GM18511 (cell line): ENCODE measurements at regions not wholly inside any gene's neighbourhood (a gene's known extent, or its start where the extent isn't known, plus 50 kb on each side); places are given as distances from the start of the nearest gene placed in this dataset.

Experiments used
- ATAC-seq: cut with Tn5 transposase; IDR thresholded peaks from one replicate; pipeline ENCODE4 v1.9.1; 2021; ENCODE audit warnings: mild to moderate bottlenecking, moderate library complexity; ENCODE audit not compliant: unreplicated experiment

DNA sequence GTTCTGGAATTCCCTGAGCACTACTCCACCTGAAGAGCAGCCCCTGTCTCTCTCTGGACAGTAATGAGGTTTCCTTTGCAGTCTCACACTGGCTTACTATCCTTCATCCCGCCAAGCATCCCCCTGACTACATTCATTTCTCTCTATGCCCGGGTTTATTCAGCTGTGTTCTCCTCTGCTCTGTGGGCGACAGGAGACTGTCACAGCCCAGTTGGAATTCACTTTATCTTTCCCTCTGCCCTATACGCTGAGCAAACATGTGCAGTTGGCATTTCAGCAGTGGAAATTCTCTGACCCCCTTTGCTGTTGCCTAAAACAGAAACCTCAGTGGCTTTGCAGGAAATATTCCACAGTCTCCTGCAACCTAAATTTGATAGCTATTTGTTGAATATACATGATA lies 83.5 kb upstream of the MAX start:
- ATAC-seq = no peak

DNA sequence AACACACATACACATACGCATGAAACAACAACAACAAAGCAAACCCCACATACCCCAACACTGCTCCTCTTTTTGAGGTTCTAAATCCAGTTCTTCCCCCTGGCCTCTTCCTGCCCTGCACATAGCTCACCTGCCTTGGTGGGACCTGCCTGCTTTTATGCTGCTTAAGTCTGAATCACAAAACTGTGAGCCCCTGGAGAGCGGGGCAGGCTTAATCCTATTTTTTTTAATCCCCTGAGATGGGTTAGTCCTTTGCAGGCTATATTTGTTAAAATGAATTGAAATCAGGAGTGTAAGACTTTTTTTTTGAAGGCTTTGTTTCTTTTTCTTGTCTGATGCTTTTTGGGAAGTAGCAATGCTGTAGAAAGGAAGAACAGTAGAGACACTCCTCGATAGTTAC lies 84.6 kb upstream of the MAX start:
- no peak for ATAC-seq

DNA sequence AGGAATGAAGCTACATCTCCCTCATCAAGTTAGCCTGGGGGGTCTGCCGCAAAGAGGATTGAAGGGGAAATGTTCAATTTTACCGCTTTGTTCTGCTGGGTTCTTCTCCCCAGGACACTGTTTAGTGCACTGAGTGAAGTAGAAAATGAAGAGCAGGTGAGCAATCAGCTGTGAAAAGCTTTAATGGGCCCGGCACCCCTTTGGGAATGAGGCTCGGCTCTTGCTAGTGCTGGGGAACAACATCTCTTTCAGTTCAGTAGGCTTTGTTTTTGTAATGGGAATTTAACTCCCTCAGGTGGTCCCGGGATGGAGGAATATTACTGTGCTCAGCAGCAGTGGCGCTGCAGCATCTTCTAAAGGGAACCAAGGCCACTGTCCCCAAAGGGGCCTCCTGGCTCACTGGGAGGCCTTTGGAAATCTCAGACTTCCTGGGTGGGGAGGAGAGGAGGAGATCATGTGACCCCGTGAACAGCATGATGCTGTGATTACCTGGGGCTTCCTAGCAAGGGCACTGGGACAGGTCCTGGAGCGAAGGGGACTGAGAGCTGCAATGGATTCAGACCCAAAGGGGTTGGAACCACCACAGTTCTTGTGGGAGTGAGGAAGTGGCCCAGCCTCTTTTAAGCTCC lies 85.2 kb upstream of the MAX start:
- no peak for ATAC-seq

DNA sequence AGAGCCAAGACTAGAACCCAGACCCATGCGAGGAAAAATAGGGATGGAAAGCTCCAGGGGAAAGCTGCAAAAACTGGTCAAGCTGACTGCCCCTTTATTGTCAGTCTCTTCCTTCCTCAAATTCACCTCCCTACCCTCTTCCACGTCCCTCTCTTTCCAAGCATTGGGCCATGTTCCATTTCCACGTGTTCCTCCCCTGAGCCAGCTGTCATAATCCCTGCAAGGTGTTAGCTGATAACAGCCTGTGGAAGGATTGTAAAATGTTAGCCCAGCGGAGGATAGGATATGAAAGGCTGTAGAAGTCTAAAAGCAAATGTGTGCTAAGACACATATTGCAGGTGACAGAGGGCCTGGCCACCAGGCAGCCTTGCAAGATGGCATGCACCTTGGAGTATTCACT lies 88.0 kb upstream of the MAX start:
- no peak for ATAC-seq

DNA sequence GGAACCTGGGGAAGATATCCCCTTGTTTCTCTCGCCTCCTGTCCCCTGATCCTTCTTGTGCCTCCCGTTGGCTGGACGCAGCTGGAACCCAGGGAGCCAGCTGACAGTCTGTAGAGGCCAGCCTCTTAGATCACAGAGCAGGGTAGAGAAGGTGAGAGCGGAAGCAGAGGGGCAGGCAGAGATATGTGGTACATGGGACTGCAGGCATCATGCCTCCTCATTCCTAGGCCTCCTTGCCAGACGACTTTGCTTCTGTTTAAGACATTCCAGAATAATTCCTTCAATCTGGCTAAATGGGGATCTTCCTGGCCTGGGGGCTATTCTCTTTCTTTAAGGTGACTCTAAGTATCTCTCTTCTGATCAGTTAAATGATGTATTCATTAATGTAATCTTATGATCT lies 89.4 kb upstream of the MAX start:
- ATAC-seq = no peak

DNA sequence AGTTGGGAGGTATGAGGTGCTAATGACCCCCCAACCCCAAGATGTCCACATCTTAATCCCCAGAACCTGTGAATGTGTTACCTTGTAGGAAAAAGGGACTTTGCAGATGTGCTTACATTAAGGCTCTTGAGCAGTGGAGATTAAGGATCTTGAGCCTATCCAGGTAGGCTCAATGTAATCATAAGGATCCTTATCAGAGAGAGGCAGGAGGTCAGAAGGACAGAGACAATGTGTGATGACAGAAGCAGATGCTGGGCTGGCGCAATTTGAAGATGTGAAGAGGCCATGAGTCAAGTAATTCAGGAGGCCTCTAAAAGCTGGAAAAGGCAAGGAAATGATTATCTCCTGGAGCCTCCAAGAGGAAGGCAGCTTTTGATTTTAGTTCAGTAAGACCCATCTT lies 90.4 kb upstream of the MAX start:
- no peak for ATAC-seq

DNA sequence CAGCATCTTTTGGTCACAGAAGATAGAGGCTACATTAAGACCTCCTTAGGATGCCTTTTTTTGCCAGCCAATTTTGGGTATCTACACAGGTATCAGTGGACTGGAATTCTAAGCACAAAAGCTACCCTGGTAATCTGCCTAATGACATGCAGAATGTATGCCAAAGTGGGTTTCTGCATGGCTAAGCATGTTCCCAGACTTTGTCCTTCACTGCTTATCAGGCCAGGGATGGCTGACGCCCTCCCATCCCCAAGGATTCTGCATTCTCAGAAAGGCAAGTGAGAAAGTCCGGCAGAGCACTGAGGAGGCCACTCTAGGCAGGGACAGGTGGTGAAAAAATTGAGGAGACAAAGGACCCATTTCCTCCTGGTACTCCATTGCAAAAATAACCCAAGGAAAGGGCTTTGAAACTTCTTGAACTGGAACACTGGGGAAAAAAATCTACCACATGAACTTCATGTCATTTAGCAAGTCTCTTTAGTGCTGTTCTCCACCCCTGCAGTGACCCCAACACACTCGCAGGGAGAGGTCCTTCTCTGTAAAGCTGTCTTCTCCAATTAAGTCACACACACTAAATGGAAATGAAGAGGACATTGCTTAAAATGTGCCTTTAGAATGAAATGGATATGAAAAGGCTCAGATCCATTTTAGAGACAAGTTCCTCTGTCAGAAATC lies 91.7 kb upstream of the MAX start:
- no peak for ATAC-seq

DNA sequence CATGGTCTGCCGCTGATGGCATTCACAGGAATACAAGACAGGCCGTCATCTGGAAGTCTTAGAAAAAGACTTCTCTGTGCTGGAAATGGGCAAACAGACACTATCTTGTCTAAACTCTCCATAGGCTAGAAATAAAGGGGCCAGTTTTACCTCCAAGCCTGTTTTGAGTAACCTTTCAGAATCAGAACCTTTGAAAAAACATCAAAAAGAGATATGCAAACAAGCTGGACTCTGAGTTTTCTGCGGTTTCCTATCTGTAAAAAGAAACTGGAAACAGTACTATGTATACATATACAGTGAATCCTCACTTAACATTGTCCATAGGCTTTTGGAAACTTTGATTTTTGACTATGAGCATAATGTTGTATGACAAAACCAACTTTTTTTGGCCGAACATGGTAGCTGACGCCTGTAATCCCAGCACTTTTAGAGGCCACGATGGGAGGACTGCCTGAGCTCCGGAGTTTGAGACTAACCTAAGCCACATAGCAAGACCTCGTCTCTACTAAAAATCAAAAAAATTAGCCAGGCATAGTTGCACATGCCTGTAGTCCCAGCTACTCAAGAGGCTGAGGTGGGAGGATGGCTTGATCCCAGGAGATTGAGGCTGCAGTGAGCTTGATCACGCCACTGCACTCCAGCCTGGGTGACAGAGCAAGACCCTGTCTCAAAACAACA lies 92.9 kb upstream of the MAX start:
- ATAC-seq = peak; percentile 97

DNA sequence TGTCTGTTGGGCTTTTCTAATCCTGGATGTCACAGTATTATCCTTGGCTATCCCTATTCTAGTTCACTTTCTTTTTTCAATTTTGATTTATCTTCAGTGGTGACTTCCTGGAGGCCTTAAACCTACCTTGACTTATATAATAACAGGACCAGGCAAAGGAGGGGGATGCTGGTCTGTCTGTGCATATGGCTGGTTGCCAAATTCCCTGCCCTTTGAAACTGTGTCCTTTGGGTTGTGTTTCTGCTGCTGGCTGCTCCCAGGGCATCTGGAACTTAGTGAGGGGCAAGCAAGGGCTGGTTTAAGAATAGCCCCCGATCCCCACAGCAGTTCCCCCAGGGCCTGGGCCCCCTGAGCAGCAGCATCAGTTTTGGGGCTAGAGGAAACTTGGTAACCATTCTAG lies 96.0 kb upstream of the MAX start:
- no peak for ATAC-seq

DNA sequence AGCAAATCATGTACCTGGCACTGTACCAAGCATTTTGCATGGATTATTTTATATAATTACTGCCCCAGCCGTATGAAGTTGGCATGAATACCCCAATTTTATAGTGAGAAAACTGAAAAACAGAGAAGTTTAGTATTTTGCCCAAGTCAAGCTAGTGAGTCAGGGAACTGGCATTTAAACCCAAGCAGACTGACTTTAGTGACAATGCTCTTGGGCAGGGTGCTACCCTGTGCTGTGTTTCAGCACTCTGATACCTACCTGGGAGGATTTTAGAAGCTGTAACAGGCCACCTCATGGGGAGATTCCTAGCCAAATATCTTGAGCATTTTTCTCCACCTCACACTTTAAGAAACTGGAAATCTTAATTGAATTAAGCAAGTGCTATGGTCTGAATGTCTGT lies 98.1 kb upstream of the MAX start:
- no peak for ATAC-seq

DNA sequence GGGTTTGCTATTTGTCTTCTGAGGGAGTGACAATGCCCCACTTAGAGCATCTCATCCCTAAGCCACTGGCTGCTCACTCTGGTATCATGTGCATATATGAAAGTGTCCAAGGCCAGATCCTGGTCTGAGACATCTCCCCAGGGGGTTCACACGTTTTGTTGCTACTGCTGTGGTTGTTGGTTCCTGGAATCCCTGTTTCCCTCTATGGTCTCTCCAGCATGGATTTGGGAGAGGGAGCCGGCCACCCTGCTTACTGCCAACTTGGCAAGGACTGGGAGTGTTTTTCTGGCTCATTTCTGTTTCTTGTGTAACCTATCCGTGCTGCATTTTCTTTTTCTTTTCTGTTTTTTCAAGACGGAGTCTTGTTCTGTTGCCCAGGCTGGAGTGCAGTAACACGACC lies 101.3 kb upstream of the MAX start:
- ATAC-seq = no peak

DNA sequence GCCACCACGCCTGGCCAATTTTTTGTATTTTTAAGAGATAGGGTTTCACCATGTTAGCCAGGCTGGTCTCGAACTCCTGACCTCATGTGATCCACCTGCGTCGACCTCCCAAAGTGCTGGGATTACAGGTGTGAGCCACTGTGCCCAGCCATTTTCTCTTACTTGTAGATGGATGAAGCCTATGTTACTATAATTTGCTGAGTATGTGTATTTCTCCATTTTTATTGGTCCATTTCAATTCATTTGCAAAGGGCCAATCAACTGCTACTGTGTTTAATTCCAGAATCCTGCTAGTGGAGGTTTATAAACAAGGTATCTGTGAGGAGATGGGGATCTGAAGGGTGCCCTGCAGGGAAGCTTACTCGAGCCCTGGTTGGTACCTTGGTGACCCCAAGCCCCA lies 101.7 kb upstream of the MAX start:
- no peak for ATAC-seq

DNA sequence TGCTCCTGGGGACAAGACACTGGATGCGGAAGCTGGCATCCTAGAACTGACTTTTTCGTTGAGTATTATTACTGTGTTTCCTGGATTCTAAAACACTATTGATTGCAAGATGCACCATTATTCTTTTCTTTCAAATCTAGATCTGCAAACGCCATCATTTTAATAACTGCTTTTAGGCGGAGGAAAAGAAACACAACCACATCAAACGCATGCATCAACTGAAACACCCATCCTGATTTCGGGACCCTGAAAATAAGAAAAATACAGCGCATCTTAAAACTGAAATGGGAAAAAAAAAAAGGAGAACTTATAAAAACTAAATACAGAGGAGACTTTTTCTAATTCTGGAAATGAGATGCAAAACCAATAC lies 103.7 kb upstream of the MAX start:
- ATAC-seq = no peak

DNA sequence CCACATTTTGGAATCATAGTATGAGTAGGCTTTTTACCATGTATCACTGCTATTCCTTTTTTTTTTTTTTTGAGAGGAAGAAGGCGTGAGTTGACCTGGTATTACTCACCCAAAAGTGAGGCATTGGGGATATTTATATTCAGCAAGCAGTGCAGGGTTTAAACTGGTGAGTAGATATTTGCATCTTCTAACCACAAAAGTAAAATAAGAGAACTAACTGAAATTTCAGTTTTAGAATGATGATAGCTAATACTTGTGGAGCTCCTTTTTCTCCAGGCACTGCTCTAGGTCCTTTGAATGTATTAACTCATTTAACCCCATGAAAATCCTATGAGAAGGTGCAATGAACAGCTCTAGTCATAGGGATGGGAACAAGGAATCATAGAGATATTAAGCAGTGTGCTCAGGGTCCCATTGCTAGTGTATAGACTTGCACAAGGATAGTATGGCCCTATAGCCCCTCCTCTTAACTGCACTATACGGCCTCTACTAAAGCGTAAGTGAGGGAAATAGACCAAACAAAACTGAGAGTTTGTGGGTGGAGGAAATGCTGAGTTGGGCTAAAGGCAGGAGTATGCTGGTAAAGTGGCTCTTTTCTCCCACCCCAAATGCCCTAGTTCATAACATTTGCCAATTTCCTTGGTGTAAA lies 104.3 kb upstream of the MAX start:
- ATAC-seq = peak; percentile 71

DNA sequence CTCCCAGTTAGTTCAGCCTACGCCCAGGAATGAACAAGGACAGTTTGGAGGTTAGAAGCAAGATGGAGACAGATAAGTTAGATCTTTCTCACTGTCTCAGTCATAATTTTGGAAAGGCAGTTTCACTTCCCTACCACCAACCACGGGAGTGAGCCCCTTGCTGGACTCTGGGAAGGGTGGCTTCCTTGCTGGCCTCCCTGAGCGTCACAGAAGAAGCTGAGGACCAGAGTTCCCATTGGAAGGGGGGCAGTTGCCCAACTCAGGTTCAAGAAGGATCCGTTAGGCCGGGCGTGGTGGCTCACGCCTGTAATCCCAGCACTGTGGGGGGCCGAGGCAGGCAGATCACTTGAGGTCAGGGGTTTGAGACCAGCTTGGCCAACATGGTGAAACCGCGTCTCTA lies 106.2 kb upstream of the MAX start:
- ATAC-seq = no peak

DNA sequence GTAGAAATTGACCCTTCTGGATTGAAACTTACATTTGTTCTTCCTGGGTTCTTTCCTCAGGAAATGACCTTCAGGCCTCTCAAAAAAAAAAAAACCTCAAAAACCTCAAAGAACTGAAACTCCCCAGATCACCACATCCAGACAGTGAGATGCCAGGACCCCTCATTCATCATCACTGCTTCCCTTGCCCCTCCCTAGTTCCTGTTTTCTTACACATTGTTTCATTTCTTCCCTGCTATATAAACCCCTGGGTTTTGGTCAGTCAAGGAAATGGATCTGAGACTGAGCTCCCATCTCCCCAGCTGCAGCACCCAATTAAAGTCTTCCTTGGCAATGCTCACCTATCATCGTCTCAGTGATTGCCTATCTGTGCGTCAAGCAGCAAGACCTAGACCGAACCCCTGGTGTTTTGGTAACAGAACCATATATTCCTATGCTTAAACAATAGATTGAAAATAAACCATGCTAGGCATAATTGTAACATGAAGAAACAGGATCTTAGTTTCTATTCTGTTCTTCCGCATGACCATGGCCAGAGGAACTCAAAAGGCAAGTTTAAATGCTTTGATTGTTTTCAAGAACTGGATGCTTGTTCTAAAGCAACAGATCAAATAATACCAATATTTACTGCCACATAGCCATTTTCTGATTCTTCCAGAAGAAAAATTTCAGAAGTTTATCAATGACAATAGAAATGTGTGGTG lies 108.0 kb upstream of the MAX start:
- ATAC-seq = no peak

DNA sequence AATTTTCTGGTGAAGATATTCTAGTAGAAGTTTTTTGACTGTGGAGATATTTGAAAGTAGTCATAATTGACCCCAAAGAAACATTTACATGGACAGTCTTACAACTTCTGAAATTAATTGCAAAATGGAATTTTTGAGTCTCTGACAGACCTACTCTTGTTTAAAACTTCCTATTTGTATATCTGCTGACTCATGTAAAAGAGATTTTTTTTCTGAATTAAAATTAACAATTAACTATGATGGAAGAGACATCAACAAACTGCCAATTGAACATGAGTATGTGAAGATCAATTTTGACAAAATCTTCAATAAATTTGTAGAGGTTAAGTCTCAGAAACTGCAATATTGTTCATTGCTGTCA lies 108.5 kb upstream of the MAX start:
- ATAC-seq = no peak

DNA sequence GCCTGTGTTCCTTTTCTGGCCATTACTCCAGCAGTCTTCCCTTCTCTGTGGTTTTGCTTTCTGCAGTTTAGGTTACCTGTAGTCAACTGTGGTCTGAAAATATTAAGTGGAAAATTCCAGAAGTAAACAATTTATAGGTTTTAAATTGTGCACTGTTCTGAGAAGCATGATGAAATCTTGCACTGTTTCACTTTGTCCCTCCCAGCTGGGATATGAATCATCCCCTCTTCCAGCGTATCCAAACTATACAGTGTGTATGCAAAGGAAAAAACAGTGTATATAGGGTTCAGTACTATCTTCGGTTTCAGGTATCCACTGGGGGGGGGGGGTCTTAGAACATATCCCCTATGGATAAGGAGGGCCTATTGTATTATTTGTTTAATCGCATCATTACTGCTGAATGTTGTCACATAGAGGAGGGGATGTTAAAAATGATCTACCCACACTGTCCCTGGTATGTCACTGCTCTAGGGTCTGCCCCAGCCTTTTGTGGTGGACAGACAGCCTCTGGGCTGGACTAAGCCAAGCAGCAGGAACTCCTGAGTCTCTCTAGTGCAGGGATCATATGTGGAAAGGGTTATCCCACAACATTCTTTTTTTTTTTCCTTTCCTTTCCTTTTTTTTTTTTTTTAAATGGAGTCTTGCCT lies 109.1 kb upstream of the MAX start:
- no peak for ATAC-seq

DNA sequence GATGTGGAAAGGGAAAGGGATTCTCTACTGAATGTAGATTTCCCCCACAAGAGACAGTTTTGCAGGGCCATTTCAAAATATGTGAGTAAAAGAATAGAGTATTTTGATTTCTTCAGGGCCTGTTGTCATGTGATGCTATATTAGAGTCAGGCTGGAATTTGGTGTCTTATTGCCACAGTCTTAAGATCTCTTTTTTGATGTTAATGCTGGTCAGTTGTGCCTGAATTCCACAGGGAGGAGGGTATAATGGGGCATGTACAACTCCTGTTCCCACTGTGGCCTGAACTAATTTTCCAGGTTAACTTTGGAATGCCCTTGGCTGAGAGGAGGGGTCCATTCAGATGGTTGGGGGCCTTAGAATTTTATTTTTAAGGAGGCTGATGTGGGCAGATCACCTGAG lies 111.0 kb upstream of the MAX start:
- ATAC-seq = no peak

DNA sequence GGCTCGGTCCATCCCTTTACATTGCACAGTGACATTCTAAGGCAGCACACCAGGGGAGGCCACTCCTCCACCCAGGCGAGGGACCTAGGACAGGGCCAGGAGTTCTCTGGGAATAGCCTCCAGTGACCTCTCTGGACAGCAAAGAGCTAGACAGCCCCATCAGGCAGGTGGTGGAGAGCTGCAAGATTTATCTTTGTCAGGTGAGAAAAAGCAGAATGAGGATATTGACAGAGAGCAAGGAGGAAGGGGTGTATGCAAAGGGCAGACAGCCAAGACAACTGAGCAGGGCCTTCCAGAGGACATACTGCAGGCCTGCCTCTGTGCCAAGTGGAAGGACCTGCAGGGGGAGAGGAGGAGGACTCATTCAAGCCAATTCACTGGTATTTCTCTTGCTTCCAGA lies 112.4 kb upstream of the MAX start:
- no peak for ATAC-seq

DNA sequence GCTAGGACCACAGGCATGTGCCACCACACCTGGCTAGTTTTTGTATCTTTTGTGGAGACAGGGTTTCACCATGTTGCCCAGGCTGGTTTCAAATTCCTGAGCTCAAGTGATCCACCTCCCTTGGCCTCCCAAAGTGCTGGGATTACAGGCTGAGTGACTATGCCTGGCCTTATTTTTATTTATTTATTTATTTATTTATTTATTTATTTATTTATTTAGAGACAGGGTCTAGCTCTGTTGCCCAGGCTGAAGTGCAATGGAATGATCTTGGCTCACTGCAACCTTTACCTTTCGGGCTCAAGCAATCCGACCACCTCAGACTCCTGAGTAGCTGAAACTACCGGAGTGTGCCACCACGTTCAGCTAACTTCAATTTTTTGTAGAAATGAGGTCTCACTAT lies 117.0 kb upstream of the MAX start:
- no peak for ATAC-seq
